Breast epithelium (tissue), 4 donors: ENCODE measurements at regions not wholly inside any gene's neighbourhood (a gene's known extent, or its start where the extent isn't known, plus 50 kb on each side); places are given as distances from the start of the nearest gene placed in this dataset.

Source experiments
- DNase-seq, 2 donors: peaks; one replicate each; pipeline ENCODE4 v3.0.0-alpha.2; 2019; ENCODE audit warnings: low spot score in 2 of 2
- H3K27ac ChIP-seq, 2 donors: fragments of 200-600 bp; sonication (generic) in 1 of 2; one replicate each; pipeline ENCODE4 v1.5.1; 2016 to 2019; ENCODE audit warnings: mild to moderate bottlenecking in 1 of 2
- H3K27me3 ChIP-seq, 2 donors: fragments of 200-600 bp; sonication (generic) in 1 of 2; one replicate each; pipeline versions ENCODE4 v1.5.1 to v1.6.0; 2017 to 2019; ENCODE audit warnings: control low read depth in 1 of 2, mild to moderate bottlenecking in 1 of 2
- H3K36me3 ChIP-seq: fragments of 200-600 bp; one replicate; pipeline ENCODE4 v1.5.1; 2019
- H3K4me1 ChIP-seq, 2 donors: fragments of 200-600 bp; sonication (generic); one replicate each; pipeline ENCODE4 v1.5.1; 2016 to 2019; ENCODE audit warnings: control low read depth in 1 of 2
- H3K4me3 ChIP-seq, 3 donors: fragments of 200-600 bp; sonication (generic); 1 replicate in 2 of 3; 2 replicates in 1 of 3; pipeline ENCODE4 v1.5.1; 2016 to 2019; ENCODE audit warnings: mild to moderate bottlenecking in 3 of 3, moderate library complexity in 2 of 3
- H3K9me3 ChIP-seq, 2 donors: fragments of 200-600 bp; sonication (generic) in 1 of 2; one replicate each; pipeline ENCODE4 v1.5.1; 2016 to 2019; ENCODE audit warnings: control low read depth in 1 of 2
- CTCF ChIP-seq, 3 donors: fragments of 450-650 bp; IDR thresholded peaks; one replicate each; pipeline ENCODE4 v1.5.1; 2016 to 2017; ENCODE audit warnings: antibody characterized with exemption in 3 of 3, mild to moderate bottlenecking in 3 of 3, moderate library complexity in 3 of 3
- POLR2A ChIP-seq: fragments of 450-650 bp; IDR thresholded peaks from one replicate; pipeline ENCODE4 v1.6.1; 2016; ENCODE audit warnings: antibody characterized with exemption, mild to moderate bottlenecking, moderate library complexity
- POLR2AphosphoS5 ChIP-seq, 3 donors: sonication (generic); formaldehyde crosslinking; IDR thresholded peaks; one replicate each; pipeline ENCODE4 v1.6.1; 2017; ENCODE audit warnings: antibody characterized with exemption in 3 of 3
- intact Hi-C: fragments of 100-400 bp; cut with DNase I; formaldehyde crosslinking; loops from one replicate; pipeline ENCODE4 v1.15.1; 2023; ENCODE audit warnings: low total_unique reads

GRCh38 chr15:35689266-35689665 lies 143.3 kb upstream of the DPH6 start:
- no peak for DNase-seq
- no peak for TF ChIP-seq POLR2AphosphoS5 (IDR thresholded peaks at IDR 0.05)
- no peak for TF ChIP-seq POLR2A
- TF ChIP-seq CTCF (IDR thresholded peaks at IDR 0.05): no peak
- intact Hi-C loops: no loop called here
- Histone ChIP-seq H3K27ac (no peak overlapping the region), H3K36me3 (no peaks in the 10 kb centered on the region), H3K27me3 (no peaks in the 10 kb centered on the region), H3K9me3 (no peaks in the 10 kb centered on the region), H3K4me1 (no peaks in the 10 kb centered on the region), H3K4me3 (no peak overlapping the region)

GRCh38 chr15:35690089-35690488 lies 144.1 kb upstream of the DPH6 start:
- intact Hi-C loops: no loop called here
- H3K36me3 ChIP-seq: no peaks in the 10 kb centered on the region
- no peaks in the 10 kb centered on the region for H3K27me3 ChIP-seq
- H3K27ac ChIP-seq: peak overlapping the region in 1 of 2 donors; percentile 52
- TF ChIP-seq CTCF (IDR thresholded peaks at IDR 0.05) (no peak), POLR2A (no peak), POLR2AphosphoS5 (IDR thresholded peaks at IDR 0.05) (no peak)
- no peak for DNase-seq
- no peaks in the 10 kb centered on the region for H3K9me3 ChIP-seq
- H3K4me3 ChIP-seq: no peak overlapping the region
- H3K4me1 ChIP-seq: no peaks in the 10 kb centered on the region

GRCh38 chr15:35690698-35691116 lies 144.7 kb upstream of the DPH6 start:
- DNase-seq: no peak
- Histone ChIP-seq H3K36me3 (no peaks in the 10 kb centered on the region), H3K27ac (peak overlapping the region; percentile 52 to 53), H3K9me3 (no peaks in the 10 kb centered on the region), H3K4me3 (no peak overlapping the region), H3K27me3 (no peaks in the 10 kb centered on the region), H3K4me1 (no peaks in the 10 kb centered on the region)
- intact Hi-C loops: no loop called here
- no peak for TF ChIP-seq POLR2A
- peak in 1 of 3 donors; percentile 51 for TF ChIP-seq POLR2AphosphoS5 (IDR thresholded peaks at IDR 0.05)

- H3K27me3 ChIP-seq: no peaks in the 10 kb centered on the region
- no peak overlapping the region for H3K4me3 ChIP-seq
- TF ChIP-seq POLR2A (no peak), POLR2AphosphoS5 (IDR thresholded peaks at IDR 0.05) (no peak), CTCF (IDR thresholded peaks at IDR 0.05) (no peak)
- no peaks in the 10 kb centered on the region for H3K36me3 ChIP-seq
- no peaks in the 10 kb centered on the region for H3K4me1 ChIP-seq
- no peaks in the 10 kb centered on the region for H3K9me3 ChIP-seq
- intact Hi-C loops: no loop called here
- DNase-seq: no peak
- peak overlapping the region; percentile 52 to 53 for H3K27ac ChIP-seq
Measured at GRCh38 chr15:35691173-35691761, 145.3 kb upstream of the DPH6 start.

- no peaks in the 10 kb centered on the region for H3K4me1 ChIP-seq
- H3K36me3 ChIP-seq: no peaks in the 10 kb centered on the region
- TF ChIP-seq POLR2AphosphoS5 (IDR thresholded peaks at IDR 0.05) (no peak), POLR2A (no peak), CTCF (IDR thresholded peaks at IDR 0.05) (no peak)
- intact Hi-C loops: no loop called here
- H3K27me3 ChIP-seq: no peaks in the 10 kb centered on the region
- H3K27ac ChIP-seq: no peak overlapping the region
- no peaks in the 10 kb centered on the region for H3K9me3 ChIP-seq
- no peak for DNase-seq
- no peak overlapping the region for H3K4me3 ChIP-seq
Measured at GRCh38 chr15:35691891-35692867, 146.2 kb upstream of the DPH6 start.
